Stimulated activated naive CD8-positive, alpha-beta T cell treated with anti-CD3 and anti-CD28 coated beads, Interleukin-15, amount 100 ng/mL, for 72 hours (primary cell): ENCODE measurements at regions not wholly inside any gene's neighbourhood (a gene's known extent, or its start where the extent isn't known, plus 50 kb on each side); places are given as distances from the start of the nearest gene placed in this dataset.

Experiments
- ATAC-seq: fragments of 150-1000 bp; cut with Tn5 transposase; 2 replicates; pipeline ENCODE4 v1.10.0; 2021; ENCODE audit warnings: mild to moderate bottlenecking, moderate library complexity
- DNase-seq, 2 donors: peaks; one replicate each; pipeline ENCODE4 v3.0.0; 2021 to 2022
- H3K27ac Mint-ChIP-seq, 2 donors: one replicate each; pipeline ENCODE4 v1.8.0; 2022; ENCODE audit warnings: mild to moderate bottlenecking in 2 of 2, mixed read lengths in 2 of 2, moderate library complexity in 2 of 2
- H3K27me3 Mint-ChIP-seq: one replicate; pipeline ENCODE4 v1.8.0; 2022; ENCODE audit warnings: mixed read lengths
- H3K4me1 Mint-ChIP-seq: one replicate; pipeline ENCODE4 v1.8.0; 2022; ENCODE audit warnings: mild to moderate bottlenecking, mixed read lengths
- H3K4me3 Mint-ChIP-seq, 2 donors: one replicate each; pipeline ENCODE4 v1.8.0; 2022; ENCODE audit warnings: mild to moderate bottlenecking in 2 of 2, mixed read lengths in 2 of 2, moderate library complexity in 1 of 2
- H3K9me3 Mint-ChIP-seq, 2 donors: one replicate each; pipeline ENCODE4 v1.8.0; 2022; ENCODE audit warnings: mixed read lengths in 2 of 2

DNA sequence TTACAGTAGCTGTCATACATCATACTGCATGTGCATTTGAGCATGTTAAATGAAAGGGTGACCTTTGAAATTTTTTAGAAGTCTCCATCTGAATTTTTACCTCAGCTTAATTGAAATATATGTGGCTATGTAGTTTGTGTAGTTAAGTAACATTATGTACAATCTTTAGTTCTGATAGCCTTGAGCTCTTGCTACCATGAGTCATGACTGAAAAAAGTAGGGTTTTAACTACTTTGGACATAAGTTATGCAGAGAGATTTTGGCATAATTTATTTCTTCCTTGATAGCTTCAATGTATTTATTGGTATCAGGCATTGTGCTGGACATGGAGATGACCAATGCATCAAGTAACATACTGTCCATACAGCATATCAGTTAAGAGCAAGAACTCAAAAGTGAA lies 376.5 kb upstream of the ZNF717 start:
- H3K4me1 Mint-ChIP-seq = no peaks in the 10 kb centered on the region
- H3K4me3 Mint-ChIP-seq = no peak overlapping the region
- H3K27me3 Mint-ChIP-seq = no peaks in the 10 kb centered on the region
- no peak overlapping the region for H3K27ac Mint-ChIP-seq
- peaks cover 7 to 10% of the 10 kb centered on the region in 2 donors for H3K9me3 Mint-ChIP-seq
- DNase-seq (no peak), ATAC-seq (no peak)

GRCh38 chr3:76171647-76172046 lies 386.3 kb upstream of the ZNF717 start:
- ATAC-seq = no peak
- no peaks in the 10 kb centered on the region for H3K27me3 Mint-ChIP-seq
- H3K27ac Mint-ChIP-seq = no peak overlapping the region
- no peaks in the 10 kb centered on the region for H3K4me1 Mint-ChIP-seq
- no peak for DNase-seq
- H3K4me3 Mint-ChIP-seq = no peak overlapping the region
- peaks cover 9 to 20% of the 10 kb centered on the region in 2 donors for H3K9me3 Mint-ChIP-seq

GRCh38 chr3:76177610-76178009 lies 392.3 kb upstream of the ZNF717 start:
- Mint-ChIP-seq H3K4me1 (no peaks in the 10 kb centered on the region), H3K9me3 (peaks cover 17 to 31% of the 10 kb centered on the region in 2 donors), H3K4me3 (no peak overlapping the region), H3K27me3 (no peaks in the 10 kb centered on the region), H3K27ac (no peak overlapping the region)
- ATAC-seq (no peak), DNase-seq (no peak)

GRCh38 chr3:76178412-76178811 lies 393.1 kb upstream of the ZNF717 start:
- DNase-seq (no peak), ATAC-seq (no peak)
- Mint-ChIP-seq H3K4me3 (no peak overlapping the region), H3K4me1 (no peaks in the 10 kb centered on the region), H3K27ac (no peak overlapping the region), H3K9me3 (peaks cover 15 to 30% of the 10 kb centered on the region in 2 donors), H3K27me3 (no peaks in the 10 kb centered on the region)

DNA sequence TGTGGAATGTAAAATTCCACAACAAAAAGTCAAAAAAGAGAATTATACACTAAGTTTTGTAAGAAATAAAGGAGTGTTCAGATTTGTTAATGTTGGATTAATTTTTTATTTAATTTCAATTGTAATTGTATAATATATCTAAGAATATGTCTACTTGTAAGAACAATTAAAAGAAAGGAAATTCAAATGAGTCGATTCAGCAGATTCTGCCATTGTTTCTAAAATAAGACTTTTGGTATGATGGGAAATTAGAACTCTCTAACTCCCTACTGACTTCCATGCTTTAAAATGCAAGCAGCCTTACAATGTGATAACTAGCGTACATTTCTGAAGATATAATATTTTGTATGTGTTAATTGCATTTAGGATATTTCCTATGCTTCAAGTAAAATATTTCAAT lies 395.9 kb upstream of the ZNF717 start:
- Mint-ChIP-seq H3K27ac (no peak overlapping the region), H3K9me3 (peaks cover 20% of the 10 kb centered on the region in 2 donors), H3K27me3 (no peaks in the 10 kb centered on the region), H3K4me3 (no peak overlapping the region), H3K4me1 (no peaks in the 10 kb centered on the region)
- no peak for DNase-seq
- no peak for ATAC-seq

DNA sequence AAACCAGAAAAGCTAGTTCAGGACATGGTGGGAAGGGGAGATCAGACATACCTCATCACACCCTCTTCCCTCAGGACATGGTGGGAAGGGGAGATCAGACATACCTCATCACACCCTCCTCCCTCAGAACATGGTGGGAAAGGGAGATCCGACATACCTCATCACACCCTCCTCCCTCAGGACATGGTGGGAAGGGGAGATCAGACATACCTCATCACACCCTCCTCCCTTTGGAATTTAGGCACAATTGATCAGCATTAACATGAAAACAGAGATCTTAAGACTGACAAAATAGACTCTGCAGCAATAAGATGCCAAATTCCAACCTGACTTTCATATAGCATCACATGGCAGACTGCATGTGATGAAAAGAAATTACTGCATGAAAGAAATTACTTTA lies 412.7 kb upstream of the ZNF717 start:
- DNase-seq (no peak), ATAC-seq (no peak)
- no peak overlapping the region for H3K27ac Mint-ChIP-seq
- no peak overlapping the region for H3K4me3 Mint-ChIP-seq
- H3K4me1 Mint-ChIP-seq = no peaks in the 10 kb centered on the region
- H3K27me3 Mint-ChIP-seq = no peaks in the 10 kb centered on the region
- H3K9me3 Mint-ChIP-seq = peaks cover 4 to 21% of the 10 kb centered on the region in 2 donors

GRCh38 chr3:76199382-76199781 lies 414.0 kb upstream of the ZNF717 start:
- H3K4me1 Mint-ChIP-seq = no peaks in the 10 kb centered on the region
- H3K9me3 Mint-ChIP-seq = peaks cover 12 to 24% of the 10 kb centered on the region in 2 donors
- H3K27ac Mint-ChIP-seq = no peak overlapping the region
- no peak overlapping the region for H3K4me3 Mint-ChIP-seq
- no peaks in the 10 kb centered on the region for H3K27me3 Mint-ChIP-seq
- ATAC-seq = no peak
- DNase-seq = no peak

- no peak for ATAC-seq
- H3K9me3 Mint-ChIP-seq = peaks cover 17 to 26% of the 10 kb centered on the region in 2 donors
- H3K4me1 Mint-ChIP-seq = no peaks in the 10 kb centered on the region
- no peak for DNase-seq
- no peak overlapping the region for H3K27ac Mint-ChIP-seq
- H3K27me3 Mint-ChIP-seq = no peaks in the 10 kb centered on the region
- no peak overlapping the region for H3K4me3 Mint-ChIP-seq
Measured at GRCh38 chr3:76203578-76203977, 418.2 kb upstream of the ZNF717 start.

GRCh38 chr3:76206346-76206745 lies 421.0 kb upstream of the ZNF717 start:
- Mint-ChIP-seq H3K4me3 (no peak overlapping the region), H3K27ac (no peak overlapping the region), H3K27me3 (no peaks in the 10 kb centered on the region), H3K4me1 (no peaks in the 10 kb centered on the region), H3K9me3 (peaks cover 25 to 32% of the 10 kb centered on the region in 2 donors)
- DNase-seq (no peak), ATAC-seq (no peak)

DNA sequence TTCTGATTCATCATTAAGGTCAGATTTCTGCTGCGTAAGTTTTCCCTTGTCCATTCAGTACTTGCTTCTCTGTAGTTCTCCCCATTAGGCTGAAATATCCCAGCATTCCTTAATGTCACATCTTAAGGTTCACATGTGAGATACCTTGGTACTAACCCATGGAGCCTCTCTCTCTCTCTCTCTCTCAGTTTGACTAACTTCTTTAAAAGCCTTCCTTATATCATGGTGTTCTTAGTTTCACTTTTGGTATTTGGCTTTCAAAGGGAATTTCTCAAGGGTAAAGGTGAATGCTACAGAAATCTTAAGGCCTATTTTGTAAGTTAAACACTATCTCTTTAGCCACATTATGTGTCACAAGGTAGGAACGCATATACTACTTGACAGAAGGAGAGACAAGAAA lies 427.3 kb upstream of the ZNF717 start:
- Mint-ChIP-seq H3K4me3 (no peak overlapping the region), H3K27me3 (no peaks in the 10 kb centered on the region), H3K27ac (no peak overlapping the region), H3K9me3 (peaks cover 25 to 36% of the 10 kb centered on the region in 2 donors), H3K4me1 (no peaks in the 10 kb centered on the region)
- no peak for DNase-seq
- ATAC-seq = no peak

- Mint-ChIP-seq H3K9me3 (peaks cover 0 to 6% of the 10 kb centered on the region in 2 donors), H3K4me3 (no peak overlapping the region), H3K4me1 (no peaks in the 10 kb centered on the region), H3K27me3 (no peaks in the 10 kb centered on the region), H3K27ac (no peak overlapping the region)
- no peak for ATAC-seq
- no peak for DNase-seq
Measured at GRCh38 chr3:76222201-76222600, 436.9 kb upstream of the ZNF717 start.

GRCh38 chr3:76231258-76231657 lies 445.9 kb upstream of the ZNF717 start:
- H3K4me3 Mint-ChIP-seq = no peak overlapping the region
- ATAC-seq = no peak
- no peaks in the 10 kb centered on the region for H3K4me1 Mint-ChIP-seq
- H3K9me3 Mint-ChIP-seq = peaks cover 16 to 28% of the 10 kb centered on the region in 2 donors
- no peak for DNase-seq
- no peaks in the 10 kb centered on the region for H3K27me3 Mint-ChIP-seq
- H3K27ac Mint-ChIP-seq = no peak overlapping the region

- H3K4me3 Mint-ChIP-seq = no peak overlapping the region
- H3K4me1 Mint-ChIP-seq = no peaks in the 10 kb centered on the region
- DNase-seq = no peak
- peak overlapping the region in 1 of 2 donors; percentile 49 for H3K27ac Mint-ChIP-seq
- no peaks in the 10 kb centered on the region for H3K27me3 Mint-ChIP-seq
- no peak for ATAC-seq
- H3K9me3 Mint-ChIP-seq = peaks cover 3 to 5% of the 10 kb centered on the region in 2 donors
Measured at GRCh38 chr3:76242886-76243753, 457.8 kb upstream of the ZNF717 start.

DNA sequence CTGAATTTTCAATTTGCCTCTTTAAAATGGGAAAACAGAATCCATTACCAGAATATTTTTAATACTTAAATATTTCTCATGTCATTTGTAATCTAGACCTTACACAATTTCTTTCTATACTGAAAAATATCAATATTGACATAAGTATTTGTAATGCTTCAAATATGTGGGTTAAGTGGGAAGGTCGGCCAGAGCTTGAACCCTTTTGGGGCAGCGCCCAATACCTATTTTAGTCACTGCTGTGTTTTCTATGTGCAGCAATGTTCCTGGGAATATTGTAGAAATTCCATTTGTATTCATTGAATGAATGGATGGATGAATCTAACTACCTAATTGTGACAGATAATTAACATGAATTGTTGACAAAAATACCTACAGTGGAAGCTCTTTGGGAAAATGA lies 459.7 kb upstream of the ZNF717 start:
- H3K9me3 Mint-ChIP-seq = no peaks in the 10 kb centered on the region
- no peaks in the 10 kb centered on the region for H3K27me3 Mint-ChIP-seq
- H3K27ac Mint-ChIP-seq = no peak overlapping the region
- no peaks in the 10 kb centered on the region for H3K4me1 Mint-ChIP-seq
- no peak for DNase-seq
- ATAC-seq = no peak
- H3K4me3 Mint-ChIP-seq = no peak overlapping the region

DNA sequence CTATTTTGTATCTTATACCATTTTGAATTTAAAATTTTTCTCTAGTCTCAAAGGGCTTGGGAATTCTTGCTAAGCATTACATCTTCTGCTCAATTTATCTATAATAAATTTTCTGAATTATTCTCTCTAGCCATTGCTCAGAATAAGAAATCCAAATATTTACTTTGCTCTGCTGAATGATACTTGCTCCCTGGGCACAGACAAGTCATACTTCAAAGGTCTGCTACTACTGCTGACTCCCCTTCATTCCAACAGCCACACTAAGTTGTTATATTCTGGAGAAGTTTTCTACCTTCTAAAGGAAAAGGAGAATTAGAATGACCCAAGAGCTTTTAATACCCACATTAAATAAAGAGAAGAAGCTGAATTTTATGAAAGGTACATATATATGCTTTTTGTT lies 460.3 kb upstream of the ZNF717 start:
- no peak overlapping the region for H3K4me3 Mint-ChIP-seq
- DNase-seq (no peak), ATAC-seq (no peak)
- no peaks in the 10 kb centered on the region for H3K4me1 Mint-ChIP-seq
- H3K9me3 Mint-ChIP-seq = no peaks in the 10 kb centered on the region
- no peaks in the 10 kb centered on the region for H3K27me3 Mint-ChIP-seq
- H3K27ac Mint-ChIP-seq = no peak overlapping the region

GRCh38 chr3:76264496-76264895 lies 479.1 kb upstream of the ZNF717 start:
- no peak overlapping the region for H3K4me3 Mint-ChIP-seq

GRCh38 chr3:76264911-76265310 lies 479.6 kb upstream of the ZNF717 start:
- Mint-ChIP-seq H3K27ac (peak overlapping the region in 1 of 2 donors; percentile 34), H3K9me3 (peaks cover 5 to 20% of the 10 kb centered on the region in 2 donors), H3K4me1 (no peaks in the 10 kb centered on the region), H3K4me3 (no peak overlapping the region), H3K27me3 (no peaks in the 10 kb centered on the region)
- ATAC-seq (no peak), DNase-seq (no peak)

More at GRCh38 chr3:76264496-76264895, 479.1 kb upstream of the ZNF717 start:
- Mint-ChIP-seq H3K4me1 (no peaks in the 10 kb centered on the region), H3K9me3 (peaks cover 5 to 20% of the 10 kb centered on the region in 2 donors), H3K27me3 (no peaks in the 10 kb centered on the region), H3K27ac (no peak overlapping the region)
- ATAC-seq (no peak), DNase-seq (no peak)
